GM21825 (cell line): ENCODE measurements at regions not wholly inside any gene's neighbourhood (a gene's known extent, or its start where the extent isn't known, plus 50 kb on each side); places are given as distances from the start of the nearest gene placed in this dataset.
"Not testable (repeated sequence)": the region's sequence is repeated elsewhere in the genome, so short reads cannot be mapped to it uniquely, and the experiment has no call there.

Experiments used
- ATAC-seq: cut with Tn5 transposase; IDR thresholded peaks from one replicate; pipeline ENCODE4 v1.9.1; 2021; ENCODE audit warnings: mild to moderate bottlenecking, moderate library complexity; ENCODE audit not compliant: unreplicated experiment

- no peak for ATAC-seq
Observed at GRCh38 chr14:92223025-92223424, 99.9 kb upstream of the SLC24A4 start.

- no peak for ATAC-seq
Observed at GRCh38 chr14:92224358-92224954, 98.5 kb upstream of the SLC24A4 start.

- ATAC-seq: no peak
Observed at GRCh38 chr14:92225731-92226130, 97.2 kb upstream of the SLC24A4 start.

- not testable (repeated sequence) for ATAC-seq
Observed at GRCh38 chr14:92226166-92226565, 96.8 kb upstream of the SLC24A4 start.

GRCh38 chr14:92236243-92236900, 86.6 kb upstream of the SLC24A4 start:
- no peak for ATAC-seq

- no peak for ATAC-seq
Observed at GRCh38 chr14:92240658-92241057, 82.3 kb upstream of the SLC24A4 start.

- no peak for ATAC-seq
Observed at GRCh38 chr14:92241966-92242595, 80.9 kb upstream of the SLC24A4 start.

- ATAC-seq: no peak
Observed at GRCh38 chr14:92244805-92245204, 78.2 kb upstream of the SLC24A4 start.

GRCh38 chr14:92247341-92247740, 75.6 kb upstream of the SLC24A4 start:
- no peak for ATAC-seq

- ATAC-seq: no peak
Observed at GRCh38 chr14:92247947-92248346, 75.0 kb upstream of the SLC24A4 start.

GRCh38 chr14:92248696-92249095, 74.3 kb upstream of the SLC24A4 start:
- no peak for ATAC-seq

GRCh38 chr14:92250366-92250765, 72.6 kb upstream of the SLC24A4 start:
- ATAC-seq: not testable (repeated sequence)

GRCh38 chr14:92252323-92252722, 70.6 kb upstream of the SLC24A4 start:
- ATAC-seq: no peak

- ATAC-seq: no peak
Observed at GRCh38 chr14:92253381-92253894, 69.5 kb upstream of the SLC24A4 start.

GRCh38 chr14:92254786-92255185, 68.2 kb upstream of the SLC24A4 start:
- no peak for ATAC-seq

- ATAC-seq: no peak
Observed at GRCh38 chr14:92258934-92259333, 64.0 kb upstream of the SLC24A4 start.

GRCh38 chr14:92259613-92260357, 63.2 kb upstream of the SLC24A4 start:
- ATAC-seq: peak; percentile 84

GRCh38 chr14:92263681-92264080, 59.3 kb upstream of the SLC24A4 start:
- ATAC-seq: no peak

- no peak for ATAC-seq
Observed at GRCh38 chr14:92264195-92264594, 58.8 kb upstream of the SLC24A4 start.

- no peak for ATAC-seq
Observed at GRCh38 chr14:92266216-92266615, 56.7 kb upstream of the SLC24A4 start.
